TTC549 (cell line): ENCODE measurements at regions not wholly inside any gene's neighbourhood (a gene's known extent, or its start where the extent isn't known, plus 50 kb on each side); places are given as distances from the start of the nearest gene placed in this dataset.
A peak's percentile ranks its signal among the peaks of the same experiment; 100 is the strongest.

Experiments used
- FAIRE-seq: peaks from 2 replicates; lab custom pipeline; 2012; peaks lifted over from hg19 to GRCh38; lab: Jason Lieb, UNC

DNA sequence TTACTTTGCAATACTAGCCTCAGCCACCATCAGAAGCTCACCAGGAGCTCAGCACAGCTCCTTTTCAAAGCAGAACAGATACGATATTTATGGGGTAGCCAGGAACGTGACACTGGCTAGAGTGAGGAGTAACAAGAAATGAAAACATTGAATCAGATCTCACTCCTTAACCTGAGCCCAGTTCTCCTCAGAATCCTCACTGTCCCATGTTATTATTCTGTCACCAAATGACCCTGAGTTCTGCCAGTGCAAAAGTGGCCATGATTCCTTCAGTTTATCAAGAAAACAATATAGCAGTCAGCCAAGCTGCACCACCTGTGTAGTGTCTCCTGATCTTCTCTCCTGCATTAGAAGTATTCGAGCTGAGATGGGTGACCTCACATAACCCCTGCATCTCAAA, 956.7 kb downstream of the TUSC7 start:
- no peak for FAIRE-seq

- FAIRE-seq, result no peak
Observed at GRCh38 chr3:117666812-117667211, 957.2 kb downstream of the TUSC7 start.

DNA sequence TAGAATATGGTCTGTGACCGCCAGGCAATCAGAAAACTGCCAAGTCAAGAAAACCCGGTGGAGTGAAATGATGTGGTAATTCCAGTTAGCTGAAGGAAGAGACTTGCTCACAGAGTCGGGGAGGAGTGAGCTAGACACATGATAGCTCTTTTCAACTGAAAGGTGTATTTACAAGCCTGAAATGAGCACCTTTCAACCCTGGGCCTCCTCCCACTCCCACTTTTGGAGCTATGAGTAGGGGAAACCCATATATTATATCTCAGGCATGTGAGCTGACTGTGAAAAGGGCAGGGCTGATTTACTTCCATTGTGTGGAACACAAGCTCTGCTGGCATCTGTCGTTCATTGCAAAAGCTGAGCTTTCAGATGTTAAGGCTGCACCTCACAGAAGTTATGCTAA, 960.2 kb downstream of the TUSC7 start:
- FAIRE-seq, result no peak

DNA sequence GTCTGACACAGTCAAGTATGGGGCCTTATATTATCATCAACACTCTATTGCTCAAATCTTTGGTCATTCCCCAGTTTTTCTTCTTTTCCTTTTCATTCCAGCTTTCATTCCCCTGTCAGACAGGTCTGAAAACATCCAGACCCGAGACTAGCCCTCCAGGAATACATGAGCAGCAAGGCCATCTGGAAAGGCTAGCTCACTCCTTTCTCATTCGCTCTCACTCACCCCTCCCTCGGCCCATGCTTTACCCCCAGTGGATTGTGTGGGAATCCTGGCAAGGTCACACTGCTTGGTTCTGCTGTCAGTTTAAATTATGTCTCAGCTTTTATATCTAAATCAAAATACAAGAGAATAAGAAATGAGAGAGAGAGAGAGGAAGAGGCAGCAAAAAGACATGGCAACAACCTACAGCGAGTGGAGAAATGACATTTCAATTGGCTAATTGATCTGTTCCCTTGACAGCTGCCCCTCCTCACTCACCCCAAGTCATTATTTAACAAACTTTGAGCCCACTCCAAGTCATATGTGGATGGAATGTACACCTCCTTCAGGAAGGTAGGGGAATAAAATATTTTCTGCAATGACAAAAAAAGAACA, 962.2 kb downstream of the TUSC7 start:
- no peak for FAIRE-seq

DNA sequence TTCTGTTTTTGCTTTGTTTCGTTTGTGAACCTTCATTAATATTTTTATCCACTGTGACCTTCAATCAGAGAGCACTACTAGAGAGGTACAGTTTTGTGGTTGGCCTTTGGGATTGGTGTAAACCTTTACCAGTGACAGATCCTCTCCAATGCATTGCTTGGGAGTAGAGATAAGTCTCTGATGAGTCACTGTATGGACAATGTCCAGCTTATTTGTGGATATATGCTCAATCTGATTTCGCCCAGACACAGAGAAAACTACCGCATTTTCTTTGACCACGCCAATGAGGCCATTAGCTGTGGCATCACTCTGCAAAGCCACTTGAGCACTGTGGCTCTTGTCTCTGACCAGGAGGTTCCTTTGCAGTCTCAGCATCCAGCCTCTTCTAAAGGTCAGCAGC, 964.7 kb downstream of the TUSC7 start:
- FAIRE-seq, result no peak

GRCh38 chr3:117681619-117682018, 972.0 kb downstream of the TUSC7 start:
- FAIRE-seq, result no peak

GRCh38 chr3:117687096-117687495, 977.5 kb downstream of the TUSC7 start:
- no peak for FAIRE-seq

- FAIRE-seq, result no peak
Observed at GRCh38 chr3:117688583-117688982, 979.0 kb downstream of the TUSC7 start.

- FAIRE-seq, result no peak
Observed at GRCh38 chr3:117691526-117691925, 981.9 kb downstream of the TUSC7 start.

- FAIRE-seq, result no peak
Observed at GRCh38 chr3:117692416-117692995, 982.9 kb downstream of the TUSC7 start.

DNA sequence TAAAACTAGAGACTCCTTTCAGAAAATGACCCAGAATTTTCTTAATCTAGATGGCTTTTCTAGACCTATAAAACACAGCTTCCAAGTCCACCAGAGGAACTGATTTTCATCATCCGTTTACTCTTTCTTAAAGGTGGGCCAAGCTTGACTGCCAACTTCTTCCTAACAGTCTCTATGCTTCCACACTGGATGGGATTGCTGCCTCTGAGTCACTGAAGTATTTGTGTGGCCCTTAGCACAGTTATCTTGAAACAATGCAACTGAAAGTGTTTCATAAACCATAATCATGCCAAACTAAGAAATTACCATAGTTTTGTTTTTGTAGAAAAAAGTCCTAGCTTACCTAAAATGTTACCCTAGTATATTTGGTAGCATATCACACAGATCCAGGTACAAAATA, 985.7 kb downstream of the TUSC7 start:
- no peak for FAIRE-seq

GRCh38 chr3:117695871-117696645, 986.5 kb downstream of the TUSC7 start:
- no peak for FAIRE-seq

GRCh38 chr3:117696851-117697407, 987.4 kb downstream of the TUSC7 start:
- no peak for FAIRE-seq

- FAIRE-seq, result no peak
Observed at GRCh38 chr3:117699058-117699457, 989.5 kb downstream of the TUSC7 start.

GRCh38 chr3:117700573-117701360, 991.2 kb downstream of the TUSC7 start:
- no peak for FAIRE-seq

- FAIRE-seq, result no peak
Observed at GRCh38 chr3:117705011-117705410, 995.4 kb downstream of the TUSC7 start.

DNA sequence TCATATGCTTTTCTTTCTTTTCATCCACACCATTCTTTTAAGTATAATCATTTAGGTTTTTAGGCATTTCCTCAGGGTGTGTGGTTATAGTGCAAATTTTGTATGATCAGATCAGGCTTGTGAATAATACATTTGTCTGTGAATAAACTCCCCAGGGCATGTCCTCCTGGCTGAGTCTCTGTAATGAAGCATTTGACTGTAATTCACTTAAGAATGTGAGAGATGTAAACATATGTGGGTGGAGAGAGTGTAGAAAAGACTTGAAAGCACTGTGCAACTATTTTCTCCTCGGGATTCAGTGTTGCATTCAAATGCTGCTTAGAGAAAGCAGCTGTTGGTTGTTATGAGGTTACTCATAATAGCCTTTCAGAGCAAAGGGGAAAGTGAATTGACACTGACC, 996.5 kb downstream of the TUSC7 start:
- FAIRE-seq, result no peak

DNA sequence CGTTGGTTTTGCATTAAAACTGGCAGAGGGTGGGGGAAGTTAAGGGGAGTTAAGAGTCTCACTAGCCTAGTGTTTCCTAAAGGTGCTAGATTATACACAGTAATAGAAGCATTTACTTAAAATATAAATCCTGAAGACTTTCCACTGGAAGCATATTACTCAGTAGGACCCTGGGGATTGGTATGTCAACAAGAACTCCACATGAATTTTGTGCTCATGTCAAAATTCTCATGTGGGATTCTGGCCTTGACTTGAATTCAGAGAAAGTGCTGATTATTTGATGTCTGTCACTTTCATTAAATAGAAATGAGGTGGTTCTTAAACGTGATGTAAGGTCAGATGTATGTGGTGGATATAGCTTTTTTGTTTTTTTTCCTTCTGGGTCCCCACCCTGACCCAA, 997.2 kb downstream of the TUSC7 start:
- FAIRE-seq, result no peak

- FAIRE-seq, result no peak
Observed at GRCh38 chr3:117708601-117709000, 999.0 kb downstream of the TUSC7 start.

DNA sequence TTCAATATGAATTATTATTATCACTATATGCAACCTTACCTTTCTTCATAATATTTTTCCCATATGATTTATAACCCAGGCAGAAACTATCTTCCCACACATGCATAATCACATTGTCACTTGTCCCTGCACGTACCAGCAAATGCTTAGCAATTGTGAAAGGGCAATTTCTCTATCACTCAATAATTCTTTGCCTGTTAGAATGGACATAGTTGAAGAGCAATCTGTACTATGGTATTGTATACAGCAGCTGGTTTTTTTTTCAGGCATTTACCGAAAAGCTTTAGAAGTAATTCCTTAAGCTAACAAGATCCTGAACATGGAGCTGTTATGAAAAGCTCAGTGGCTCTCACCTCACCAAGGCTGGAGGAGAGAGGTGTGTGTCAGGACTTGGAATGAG, 999.5 kb downstream of the TUSC7 start:
- FAIRE-seq, result no peak

GRCh38 chr3:117710501-117710900, 1000.9 kb downstream of the TUSC7 start:
- no peak for FAIRE-seq

DNA sequence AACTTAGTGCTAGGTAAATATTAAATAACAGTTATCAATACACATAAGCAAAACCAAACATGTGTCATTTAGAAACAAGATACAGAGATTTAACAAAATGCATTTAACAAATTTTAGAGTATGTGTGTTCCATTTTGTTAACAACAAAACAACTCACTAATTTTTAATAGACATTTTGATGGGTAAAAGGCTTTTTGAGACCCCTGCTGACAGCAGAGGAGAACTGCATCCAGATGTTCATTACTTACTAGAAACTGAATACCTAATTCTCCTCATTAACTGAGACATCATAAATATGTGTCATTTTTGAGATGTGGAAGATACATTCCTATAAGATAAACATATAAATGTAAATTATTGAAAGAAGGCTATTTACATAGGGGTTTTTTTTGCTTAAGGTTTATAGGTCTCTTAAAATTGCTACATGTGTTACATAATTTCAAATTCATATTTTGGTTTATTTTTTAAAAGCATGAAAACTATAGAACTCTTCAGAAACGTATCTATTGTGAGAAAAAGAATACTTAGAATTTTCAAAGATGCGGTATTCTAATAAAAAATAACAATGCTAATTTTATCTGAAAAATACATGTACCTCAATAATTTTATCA, 1009.8 kb downstream of the TUSC7 start:
- peak; percentile 33 for FAIRE-seq
